MM.1S (cell line): ENCODE measurements at regions not wholly inside any gene's neighbourhood (a gene's known extent, or its start where the extent isn't known, plus 50 kb on each side); places are given as distances from the start of the nearest gene placed in this dataset.

Source experiments
- DNase-seq: peaks from one replicate; pipeline ENCODE4 v3.0.0-alpha.2; 2015
- H2AFZ ChIP-seq: fragments of 300-600 bp; sonication (generic); 2 replicates; pipeline ENCODE4 v1.6.0; 2016; ENCODE audit warnings: antibody characterized with exemption, low read length
- H3F3A ChIP-seq: fragments of 300-600 bp; sonication (generic); 2 replicates; pipeline ENCODE4 v1.6.1; 2016; ENCODE audit warnings: mild to moderate bottlenecking, antibody characterized with exemption, low read length, moderate library complexity, mixed read lengths; ENCODE audit not compliant: insufficient read depth
- H3K27ac ChIP-seq: fragments of 300-600 bp; sonication (generic); 2 replicates; pipeline ENCODE4 v1.5.1; 2016; ENCODE audit warnings: mild to moderate bottlenecking, low read length
- H3K27me3 ChIP-seq: fragments of 300-600 bp; sonication (generic); replicated peaks from 2 replicates; pipeline ENCODE4 v1.6.0; 2016; ENCODE audit warnings: low read length; ENCODE audit not compliant: insufficient read depth
- H3K36me3 ChIP-seq: fragments of 300-600 bp; sonication (generic); replicated peaks from 2 replicates; pipeline ENCODE4 v1.6.1; 2016; ENCODE audit warnings: mild to moderate bottlenecking, low read length, mixed read lengths; ENCODE audit not compliant: insufficient read depth
- H3K4me1 ChIP-seq: fragments of 300-600 bp; sonication (generic); 2 replicates; pipeline ENCODE4 v1.6.1; 2016; ENCODE audit warnings: low read length, mixed read lengths
- H3K4me2 ChIP-seq: fragments of 300-600 bp; sonication (generic); 2 replicates; pipeline ENCODE4 v1.6.0; 2016; ENCODE audit warnings: low read depth, low read length
- H3K4me3 ChIP-seq: fragments of 300-600 bp; sonication (generic); 2 replicates; pipeline ENCODE4 v1.5.1; 2016; ENCODE audit warnings: low read length, mixed read lengths
- H3K79me2 ChIP-seq: fragments of 300-600 bp; sonication (generic); 2 replicates; pipeline ENCODE4 v1.6.1; 2016; ENCODE audit warnings: mixed run types, low read length, mixed read lengths
- H3K9ac ChIP-seq: fragments of 300-600 bp; sonication (generic); 2 replicates; pipeline ENCODE4 v1.6.1; 2016; ENCODE audit warnings: low read length, mixed read lengths
- H3K9me2 ChIP-seq: fragments of 300-600 bp; sonication (generic); replicated peaks from 2 replicates; pipeline ENCODE4 v1.6.1; 2016; ENCODE audit warnings: mild to moderate bottlenecking, low read length, mixed read lengths; ENCODE audit not compliant: insufficient read depth
- H3K9me3 ChIP-seq: fragments of 300-600 bp; sonication (generic); replicated peaks from 2 replicates; pipeline ENCODE4 v1.6.1; 2016; ENCODE audit warnings: mild to moderate bottlenecking, low read length, mixed read lengths; ENCODE audit not compliant: insufficient read depth
- H4K20me1 ChIP-seq: fragments of 300-600 bp; sonication (generic); 2 replicates; pipeline ENCODE4 v1.6.1; 2016; ENCODE audit warnings: mild to moderate bottlenecking, low read length, moderate library complexity, mixed read lengths; ENCODE audit not compliant: insufficient read depth
- CTCF ChIP-seq: fragments of 300-600 bp; sonication (generic); IDR thresholded peaks from 2 replicates; pipeline ENCODE4 v1.5.1; 2016; ENCODE audit warnings: antibody characterized with exemption, low read length, mixed read lengths
- EZH2 ChIP-seq: fragments of 300-600 bp; sonication (generic); optimal IDR thresholded peaks from 2 replicates; pipeline ENCODE3; 2017; ENCODE audit warnings: low read depth, mild to moderate bottlenecking, antibody characterized with exemption, low read length, mixed read lengths
- EZH2phosphoT487 ChIP-seq: fragments of 300-600 bp; sonication (generic); IDR thresholded peaks from 2 replicates; pipeline ENCODE4 v1.6.1; 2018; ENCODE audit warnings: antibody characterized with exemption, low read length

- H3K9me2 ChIP-seq: no peaks in the 10 kb centered on the region
- no peak overlapping the region for H3K4me2 ChIP-seq
- H3K27me3 ChIP-seq: peaks cover 15% of the 10 kb centered on the region
- H4K20me1 ChIP-seq: no peaks in the 10 kb centered on the region
- no peak overlapping the region for H3K9ac ChIP-seq
- H3K9me3 ChIP-seq: no peaks in the 10 kb centered on the region
- no peaks in the 10 kb centered on the region for H3F3A ChIP-seq
- no peak overlapping the region for H3K27ac ChIP-seq
- TF ChIP-seq EZH2 (no peak), CTCF (no peak), EZH2phosphoT487 (no peak)
- H3K4me1 ChIP-seq: no peaks in the 10 kb centered on the region
- H2AFZ ChIP-seq: no peak overlapping the region
- H3K4me3 ChIP-seq: no peak overlapping the region
- no peaks in the 10 kb centered on the region for H3K79me2 ChIP-seq
- DNase-seq: no peak
- no peaks in the 10 kb centered on the region for H3K36me3 ChIP-seq
These were observed 150.2 kb upstream of the UNC5B start for GRCh38 chr10:71062156-71062555.

GRCh38 chr10:71063401-71063800 lies 149.0 kb upstream of the UNC5B start:
- Histone ChIP-seq H3K27ac (no peak overlapping the region), H3K27me3 (peaks cover 7% of the 10 kb centered on the region), H3K4me2 (no peak overlapping the region), H3K4me3 (no peak overlapping the region), H3K9me3 (no peaks in the 10 kb centered on the region), H3K79me2 (no peaks in the 10 kb centered on the region), H3K9ac (no peak overlapping the region), H3K36me3 (no peaks in the 10 kb centered on the region), H3K9me2 (no peaks in the 10 kb centered on the region), H3F3A (no peaks in the 10 kb centered on the region), H3K4me1 (no peaks in the 10 kb centered on the region), H2AFZ (no peak overlapping the region), H4K20me1 (no peaks in the 10 kb centered on the region)
- TF ChIP-seq EZH2: no peak
- TF ChIP-seq EZH2phosphoT487: no peak
- no peak for TF ChIP-seq CTCF
- DNase-seq: no peak

- H2AFZ ChIP-seq: peak overlapping the region; percentile 40; the same call in 1 of the 2 replicates
- peaks cover 7% of the 10 kb centered on the region for H3K27me3 ChIP-seq
- no peak for DNase-seq
- H4K20me1 ChIP-seq: no peaks in the 10 kb centered on the region
- H3K9me2 ChIP-seq: no peaks in the 10 kb centered on the region
- no peak overlapping the region for H3K9ac ChIP-seq
- peak; percentile 32 for TF ChIP-seq CTCF
- no peak for TF ChIP-seq EZH2
- H3K4me3 ChIP-seq: no peak overlapping the region
- H3K27ac ChIP-seq: no peak overlapping the region
- H3K9me3 ChIP-seq: no peaks in the 10 kb centered on the region
- H3K36me3 ChIP-seq: no peaks in the 10 kb centered on the region
- no peaks in the 10 kb centered on the region for H3K4me1 ChIP-seq
- no peaks in the 10 kb centered on the region for H3K79me2 ChIP-seq
- H3F3A ChIP-seq: no peaks in the 10 kb centered on the region
- no peak overlapping the region for H3K4me2 ChIP-seq
These were observed 147.8 kb upstream of the UNC5B start for GRCh38 chr10:71064413-71065118.
